H1 (cell line): ENCODE measurements at regions not wholly inside any gene's neighbourhood (a gene's known extent, or its start where the extent isn't known, plus 50 kb on each side); places are given as distances from the start of the nearest gene placed in this dataset.
A peak's percentile ranks its signal among the peaks of the same experiment; 100 is the strongest.

Experiments used
- CTCF ChIA-PET: fragments of 300-600 bp; sonication (Branson Sonifier 250); formaldehyde crosslinking; loops from one replicate; lab custom pipeline; 2021; ENCODE audit not compliant: partially characterized antibody; lab: Charles Lee
- POLR2A ChIA-PET: fragments of 300-600 bp; sonication (Branson Sonifier 250); formaldehyde crosslinking; loops from one replicate; lab custom pipeline; 2021; ENCODE audit warnings: inconsistent platforms; ENCODE audit not compliant: partially characterized antibody; lab: Charles Lee
- DNase-seq, 2 experiments: peaks; one replicate each; pipeline versions ENCODE4 v3.0.0 to v3.0.0-alpha.2; 2010 to 2022; ENCODE audit warnings: low spot score in 2 of 2, low read depth in 1 of 2, mixed read lengths in 1 of 2
- FAIRE-seq: peaks from 2 replicates; lab custom pipeline; 2011; peaks lifted over from hg19 to GRCh38; lab: Jason Lieb, UNC
- H2AFZ ChIP-seq: 2 replicates; pipeline ENCODE4 v1.8.1; 2012; ENCODE audit warnings: low read length, inconsistent platforms
- H2AK5ac ChIP-seq: 2 replicates; pipeline ENCODE4 v1.6.1; 2013; ENCODE audit warnings: low read depth, low read length
- H2BK120ac ChIP-seq: replicated peaks from 2 replicates; pipeline ENCODE3; 2013; ENCODE audit warnings: low read depth, low read length, inconsistent platforms
- H2BK12ac ChIP-seq: 2 replicates; pipeline ENCODE4 v1.6.1; 2013; ENCODE audit warnings: low read depth, low read length
- H2BK15ac ChIP-seq: 2 replicates; pipeline ENCODE4 v1.6.1; 2013; ENCODE audit warnings: low read length
- H2BK20ac ChIP-seq: 2 replicates; pipeline ENCODE4 v1.6.1; 2013; ENCODE audit warnings: low read length
- H2BK5ac ChIP-seq: 2 replicates; pipeline ENCODE4 v1.6.1; 2013; ENCODE audit warnings: low read depth, low read length
- H3K14ac ChIP-seq: 2 replicates; pipeline ENCODE4 v1.6.1; 2013; ENCODE audit warnings: inconsistent platforms; ENCODE audit not compliant: insufficient read length
- H3K18ac ChIP-seq: 2 replicates; pipeline ENCODE4 v1.6.1; 2013; ENCODE audit warnings: low read length; ENCODE audit errors: extremely low read depth
- H3K23ac ChIP-seq: 2 replicates; pipeline ENCODE4 v1.6.1; 2013; ENCODE audit warnings: inconsistent platforms; ENCODE audit not compliant: insufficient read length
- H3K23me2 ChIP-seq: 2 replicates; pipeline ENCODE4 v1.6.1; 2013; ENCODE audit warnings: low read depth, low read length
- H3K27ac ChIP-seq: 2 replicates; pipeline ENCODE4 v1.6.1; 2011; ENCODE audit warnings: low read depth, low read length, inconsistent platforms
- H3K27me3 ChIP-seq, 4 experiments: replicated peaks in 1 of 4; 1 replicate in 1 of 4; 2 replicates in 3 of 4; pipeline versions ENCODE4 v1.6.1 to v1.8.1; 2011 to 2013; ENCODE audit warnings: low read length in 3 of 4, mild to moderate bottlenecking in 3 of 4, inconsistent platforms in 2 of 4, mixed read lengths in 2 of 4, moderate library complexity in 1 of 4; ENCODE audit not compliant: control insufficient read depth in 3 of 4, insufficient read depth in 3 of 4; ENCODE audit errors: extremely low read depth in 1 of 4
- H3K36me3 ChIP-seq, 4 experiments: 2 replicates each; pipeline versions ENCODE4 v1.6.1 to v1.8.1; 2011 to 2013; ENCODE audit warnings: mild to moderate bottlenecking in 4 of 4, low read length in 3 of 4, moderate library complexity in 2 of 4, control low read depth in 1 of 4, inconsistent platforms in 1 of 4; ENCODE audit not compliant: insufficient read depth in 4 of 4, control insufficient read depth in 2 of 4
- H3K4ac ChIP-seq: replicated peaks from 2 replicates; pipeline ENCODE3; 2013; ENCODE audit warnings: low read length, low read depth, mixed read lengths, inconsistent platforms; ENCODE audit not compliant: insufficient read length
- H3K4me1 ChIP-seq, 4 experiments: replicated peaks in 1 of 4; 1 replicate in 1 of 4; 2 replicates in 3 of 4; pipeline versions ENCODE4 v1.6.1 to v1.8.1; 2011 to 2013; ENCODE audit warnings: low read length in 3 of 4, inconsistent platforms in 2 of 4, mixed read lengths in 1 of 4; ENCODE audit not compliant: insufficient read depth in 4 of 4, control insufficient read depth in 3 of 4
- H3K4me2 ChIP-seq, 2 experiments: 2 replicates each; pipeline versions ENCODE4 v1.6.1 to v1.8.1; 2011 to 2013; ENCODE audit warnings: low read depth in 2 of 2, low read length in 2 of 2, control low read depth in 1 of 2, inconsistent platforms in 1 of 2, mild to moderate bottlenecking in 1 of 2; ENCODE audit not compliant: insufficient read depth in 1 of 2
- H3K4me3 ChIP-seq, 4 experiments: fragments of 200-600, 300-600 bp in 1 of 4; sonication (generic), shearing (Covaris generic), sonication (Bioruptor Twin) in 1 of 4; 2 replicates each; pipeline versions ENCODE4 v1.5.1 to v1.8.1; 2011 to 2016; ENCODE audit warnings: low read length in 4 of 4, low read depth in 3 of 4, control low read depth in 2 of 4, inconsistent platforms in 2 of 4, mild to moderate bottlenecking in 2 of 4, mixed read lengths in 1 of 4, moderate library complexity in 1 of 4; ENCODE audit not compliant: insufficient read depth in 2 of 4; ENCODE audit errors: extremely low read depth in 1 of 4
- H3K56ac ChIP-seq: replicated peaks from 2 replicates; pipeline ENCODE3; 2013; ENCODE audit warnings: low read depth, mild to moderate bottlenecking, mixed read lengths, low read length, inconsistent platforms; ENCODE audit not compliant: insufficient read length
- H3K79me1 ChIP-seq: 2 replicates; pipeline ENCODE4 v1.6.1; 2013; ENCODE audit warnings: low read depth, low read length, control low read depth
- H3K79me2 ChIP-seq, 2 experiments: 2 replicates each; pipeline versions ENCODE4 v1.6.1 to v1.8.1; 2012 to 2013; ENCODE audit warnings: low read length in 2 of 2, mild to moderate bottlenecking in 2 of 2, inconsistent platforms in 1 of 2; ENCODE audit not compliant: insufficient read depth in 2 of 2, control insufficient read depth in 1 of 2
- H3K9ac ChIP-seq, 4 experiments: replicated peaks in 1 of 4; 1 replicate in 1 of 4; 2 replicates in 3 of 4; pipeline versions ENCODE4 v1.6.1 to v1.8.1; 2011 to 2013; ENCODE audit warnings: low read depth in 3 of 4, low read length in 3 of 4, control low read depth in 2 of 4, mild to moderate bottlenecking in 2 of 4, moderate library complexity in 2 of 4, inconsistent platforms in 1 of 4; ENCODE audit errors: extremely low read depth in 1 of 4
- H3K9me3 ChIP-seq, 2 experiments: 2 replicates each; pipeline versions ENCODE4 v1.6.1 to v1.8.1; 2012 to 2013; ENCODE audit warnings: mild to moderate bottlenecking in 2 of 2, moderate library complexity in 2 of 2, control low read depth in 1 of 2, inconsistent platforms in 1 of 2, low read depth in 1 of 2, low read length in 1 of 2, mixed read lengths in 1 of 2; ENCODE audit not compliant: insufficient read depth in 2 of 2
- H4K20me1 ChIP-seq, 2 experiments: replicated peaks in 1 of 2; 2 replicates each; pipeline versions ENCODE3 to v1.8.1; 2011 to 2013; ENCODE audit warnings: inconsistent platforms in 2 of 2, low read length in 2 of 2, mild to moderate bottlenecking in 1 of 2; ENCODE audit not compliant: insufficient read depth in 2 of 2, control insufficient read depth in 1 of 2
- H4K5ac ChIP-seq: 2 replicates; pipeline ENCODE4 v1.6.1; 2013; ENCODE audit warnings: low read length, low read depth, mixed read lengths, inconsistent platforms; ENCODE audit not compliant: insufficient read length
- H4K8ac ChIP-seq: 2 replicates; pipeline ENCODE4 v1.8.0; 2013; ENCODE audit warnings: mild to moderate bottlenecking, moderate library complexity, low read length, inconsistent platforms; ENCODE audit not compliant: insufficient read depth; ENCODE audit errors: extremely low read depth
- H4K91ac ChIP-seq: replicated peaks from 2 replicates; pipeline ENCODE3; 2013; ENCODE audit warnings: low read length, mixed read lengths, inconsistent platforms; ENCODE audit not compliant: insufficient read length
- CEBPB ChIP-seq: IDR thresholded peaks from 2 replicates; pipeline ENCODE4 v1.6.1; 2012; ENCODE audit warnings: low read depth, low read length
- JUN ChIP-seq: IDR thresholded peaks from 2 replicates; pipeline ENCODE4 v1.6.1; 2011; ENCODE audit warnings: low read depth, mild to moderate bottlenecking, improper control_type of control experiment, low read length
- POLR2A ChIP-seq, 2 experiments: IDR thresholded peaks; 1 replicate in 1 of 2; 2 replicates in 1 of 2; pipeline ENCODE4 v1.6.1; 2011; ENCODE audit warnings: low read depth in 2 of 2, low read length in 2 of 2, mild to moderate bottlenecking in 2 of 2; ENCODE audit errors: control extremely low read depth in 1 of 2
- POU5F1 ChIP-seq: IDR thresholded peaks from 2 replicates; pipeline ENCODE4 v1.6.1; 2011; ENCODE audit warnings: low read depth, mild to moderate bottlenecking, low read length, moderate library complexity
- RFX5 ChIP-seq: IDR thresholded peaks from 2 replicates; pipeline ENCODE4 v1.6.1; 2011; ENCODE audit warnings: low read depth, low read length, improper control_type of control experiment, borderline replicate concordance
- SIRT6 ChIP-seq: IDR thresholded peaks from one replicate; pipeline ENCODE4 v1.7.1; 2012; ENCODE audit warnings: low read length, inconsistent platforms
- SP1 ChIP-seq: IDR thresholded peaks from 2 replicates; pipeline ENCODE4 v1.6.1; 2011; ENCODE audit warnings: low read depth, low read length
- TAF7 ChIP-seq: optimal IDR thresholded peaks from 2 replicates; pipeline ENCODE3; 2011; ENCODE audit warnings: low read depth, mild to moderate bottlenecking, inconsistent platforms, low read length, moderate library complexity, borderline replicate concordance
- TEAD4 ChIP-seq: IDR thresholded peaks from 2 replicates; pipeline ENCODE4 v1.6.1; 2012; ENCODE audit warnings: low read depth, low read length, inconsistent platforms, mixed read lengths
- ZNF274 ChIP-seq: IDR thresholded peaks from 2 replicates; pipeline ENCODE4 v1.7.0; 2012; ENCODE audit warnings: low read length, borderline replicate concordance; ENCODE audit errors: extremely low read depth
- WGBS, 2 experiments: shearing (Covaris generic) in 1 of 2; methylation state at CpG; one replicate each; pipeline versions ENCODE4 v1.1.6 to v1.1.7; 2013 to 2015; ENCODE audit warnings: low lambda C conversion rate in 2 of 2, mixed read lengths in 2 of 2, inconsistent platforms in 1 of 2, low coverage in 1 of 2, missing lambda C conversion rate in 1 of 2; ENCODE audit not compliant: insufficient replicate concordance in 2 of 2, insufficient coverage in 1 of 2, insufficient read length in 1 of 2; ENCODE audit errors: extremely low coverage in 1 of 2, missing lambda C conversion rate in 1 of 2; 5-methylcytosine and 5-hydroxymethylcytosine counted together
- TF ChIP-seq, protein P1 (sequence below), 3 experiments: IDR thresholded peaks; 1 replicate in 2 of 3; 2 replicates in 1 of 3; pipeline versions ENCODE4 v1.5.1 to v1.6.1; 2011; ENCODE audit warnings: low read length in 3 of 3, mild to moderate bottlenecking in 3 of 3, inconsistent platforms in 2 of 3, low read depth in 1 of 3, moderate library complexity in 1 of 3; ENCODE audit not compliant: insufficient read depth in 1 of 3; ENCODE audit errors: control extremely low read depth in 1 of 3

DNA sequence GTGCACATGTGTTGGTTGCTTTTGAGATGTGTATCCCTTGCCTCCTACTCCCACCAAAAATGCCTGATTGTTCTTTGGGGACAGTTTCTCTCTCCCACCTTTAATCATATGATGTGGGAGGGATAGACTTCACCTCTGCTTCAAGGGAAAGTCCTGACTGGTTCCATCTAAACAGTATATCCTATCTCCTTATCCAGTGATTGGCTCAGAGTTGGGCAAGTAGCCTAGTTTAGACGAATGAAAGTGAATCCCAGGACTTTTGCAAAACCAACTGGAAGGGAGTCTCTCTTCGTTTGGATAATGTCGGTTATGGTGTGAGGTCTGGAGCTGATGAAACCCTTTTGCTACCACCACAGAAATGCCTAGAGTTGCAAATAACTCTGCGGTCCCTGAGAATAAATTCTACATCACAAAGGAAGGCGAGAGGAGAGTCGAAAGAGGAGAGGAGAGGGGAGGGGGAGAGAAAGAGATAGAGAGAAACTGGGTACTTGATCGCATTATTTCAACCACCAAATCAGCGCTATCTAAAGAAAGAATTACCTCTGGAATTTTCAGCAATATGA is 77.1 kb upstream of the SALL1 start:
- Histone ChIP-seq H3K18ac (peak overlapping the region; percentile 42; the same call in 1 of the 2 replicates), H2BK12ac (peak overlapping the region; percentile 20; the same call in 1 of the 2 replicates), H3K27ac (peak overlapping the region; percentile 37; the same call in 1 of the 2 replicates), H4K5ac (peak overlapping the region; percentile 71), H2AFZ (peak overlapping the region; percentile 44; the same call in 1 of the 2 replicates), H3K9ac (no peak overlapping the region), H4K20me1 (no peaks in the 10 kb centered on the region), H3K4me2 (peak overlapping the region; percentile 16 to 29; a peak in 1 of 4 replicates), H2AK5ac (no peak overlapping the region), H2BK20ac (peak overlapping the region; percentile 2; the same call in 1 of the 2 replicates), H3K27me3 (no peaks in the 10 kb centered on the region; a peak in 1 of 7 replicates), H3K79me1 (no peaks in the 10 kb centered on the region), H4K8ac (no peak overlapping the region), H3K4me1 (peaks cover 0 to 7% (median 3%) of the 10 kb centered on the region in 4 experiments; a peak in 4 of 7 replicates), H2BK15ac (no peak overlapping the region), H2BK5ac (peak overlapping the region; percentile 12; the same call in 1 of the 2 replicates), H3K9me3 (no peaks in the 10 kb centered on the region), H3K23me2 (no peaks in the 10 kb centered on the region), H3K4ac (no peak overlapping the region), H3K23ac (no peak overlapping the region), H2BK120ac (peak overlapping the region; percentile 17), H3K36me3 (no peaks in the 10 kb centered on the region), H3K4me3 (peak overlapping the region in 1 of 4 experiments; percentile 18; a peak in 1 of 8 replicates), H3K79me2 (no peaks in the 10 kb centered on the region), H3K56ac (no peak overlapping the region), H4K91ac (peak overlapping the region; percentile 45), H3K14ac (no peak overlapping the region)
- FAIRE-seq (peak; percentile 28), DNase-seq (no peak)
- ChIA-PET CTCF (interaction anchor here (0.6 kb wide), 1 partner anchor 15 kb away, joined by 4 read pairs; no protein-coding TSS in a partner anchor), POLR2A (interaction anchor here (0.6 to 1.3 kb wide), 3 partner anchors 40 to 79 kb away, joined by 3 read pairs; no protein-coding TSS in a partner anchor)
- WGBS, 2 experiments: 30% methylated on average over 8 of the region's 8 CpGs; no CpG with 5 or more reads in 1 of the 2 experiments
- TF ChIP-seq, protein P1, sequence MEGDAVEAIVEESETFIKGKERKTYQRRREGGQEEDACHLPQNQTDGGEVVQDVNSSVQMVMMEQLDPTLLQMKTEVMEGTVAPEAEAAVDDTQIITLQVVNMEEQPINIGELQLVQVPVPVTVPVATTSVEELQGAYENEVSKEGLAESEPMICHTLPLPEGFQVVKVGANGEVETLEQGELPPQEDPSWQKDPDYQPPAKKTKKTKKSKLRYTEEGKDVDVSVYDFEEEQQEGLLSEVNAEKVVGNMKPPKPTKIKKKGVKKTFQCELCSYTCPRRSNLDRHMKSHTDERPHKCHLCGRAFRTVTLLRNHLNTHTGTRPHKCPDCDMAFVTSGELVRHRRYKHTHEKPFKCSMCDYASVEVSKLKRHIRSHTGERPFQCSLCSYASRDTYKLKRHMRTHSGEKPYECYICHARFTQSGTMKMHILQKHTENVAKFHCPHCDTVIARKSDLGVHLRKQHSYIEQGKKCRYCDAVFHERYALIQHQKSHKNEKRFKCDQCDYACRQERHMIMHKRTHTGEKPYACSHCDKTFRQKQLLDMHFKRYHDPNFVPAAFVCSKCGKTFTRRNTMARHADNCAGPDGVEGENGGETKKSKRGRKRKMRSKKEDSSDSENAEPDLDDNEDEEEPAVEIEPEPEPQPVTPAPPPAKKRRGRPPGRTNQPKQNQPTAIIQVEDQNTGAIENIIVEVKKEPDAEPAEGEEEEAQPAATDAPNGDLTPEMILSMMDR (IDR thresholded peaks at IDR 0.05; ENCODE audit: control extremely low read depth in 1 of 3, insufficient read depth in 1 of 3, low read depth in 1 of 3, low read length in 3 of 3): no peak
- no peak for TF ChIP-seq TEAD4
- no peak for TF ChIP-seq JUN
- TF ChIP-seq RFX5: no peak
- peak; percentile 54; the same call in 1 of the 2 replicates for TF ChIP-seq CEBPB
- TF ChIP-seq SP1: peak; percentile 21; the same call in 1 of the 2 replicates
- TF ChIP-seq POLR2A (IDR thresholded peaks at IDR 0.05; ENCODE audit: control extremely low read depth in 1 of 2, low read depth in 2 of 2, low read length in 2 of 2): no peak
- no peak for TF ChIP-seq ZNF274
- 0 out of 2 replicates have a peak, but pooled peaks have one; percentile 2 for TF ChIP-seq POU5F1
- no peak for TF ChIP-seq SIRT6
- TF ChIP-seq TAF7: no peak
